Loucy (cell line): ENCODE measurements at regions not wholly inside any gene's neighbourhood (a gene's known extent, or its start where the extent isn't known, plus 50 kb on each side); places are given as distances from the start of the nearest gene placed in this dataset.

Experiments
- EZH2phosphoT487 ChIP-seq: fragments of 200-600 bp; IDR thresholded peaks from 2 replicates; pipeline ENCODE4 v1.6.1; 2018; ENCODE audit warnings: antibody characterized with exemption, mild to moderate bottlenecking, moderate library complexity, borderline replicate concordance
- TF ChIP-seq, protein P1 (sequence below): fragments of 200-600 bp; sonication (generic); conservative IDR thresholded peaks from 2 replicates; pipeline ENCODE4 v1.5.1; 2014; ENCODE audit warnings: mild to moderate bottlenecking, antibody characterized with exemption, low read length

DNA sequence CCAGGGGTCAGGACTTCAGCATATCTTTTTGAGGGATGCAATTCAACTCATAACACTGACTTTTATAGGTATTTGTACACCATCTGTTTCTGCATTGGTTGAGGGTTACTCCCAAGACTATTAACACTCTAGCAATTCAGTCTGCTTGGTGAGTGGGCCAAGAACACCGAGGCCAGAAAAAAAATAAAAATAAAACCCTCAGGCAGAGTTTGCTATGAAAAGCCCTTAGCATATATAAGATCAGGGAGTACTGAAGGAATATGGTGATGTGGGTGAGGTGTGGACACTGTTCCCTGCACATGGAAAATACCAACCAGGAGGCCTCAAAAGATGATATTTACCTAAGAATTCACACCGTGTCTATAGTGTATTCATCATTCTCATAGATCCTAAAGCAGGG lies 383.2 kb upstream of the UBE2E3 start:
- TF ChIP-seq, protein P1, sequence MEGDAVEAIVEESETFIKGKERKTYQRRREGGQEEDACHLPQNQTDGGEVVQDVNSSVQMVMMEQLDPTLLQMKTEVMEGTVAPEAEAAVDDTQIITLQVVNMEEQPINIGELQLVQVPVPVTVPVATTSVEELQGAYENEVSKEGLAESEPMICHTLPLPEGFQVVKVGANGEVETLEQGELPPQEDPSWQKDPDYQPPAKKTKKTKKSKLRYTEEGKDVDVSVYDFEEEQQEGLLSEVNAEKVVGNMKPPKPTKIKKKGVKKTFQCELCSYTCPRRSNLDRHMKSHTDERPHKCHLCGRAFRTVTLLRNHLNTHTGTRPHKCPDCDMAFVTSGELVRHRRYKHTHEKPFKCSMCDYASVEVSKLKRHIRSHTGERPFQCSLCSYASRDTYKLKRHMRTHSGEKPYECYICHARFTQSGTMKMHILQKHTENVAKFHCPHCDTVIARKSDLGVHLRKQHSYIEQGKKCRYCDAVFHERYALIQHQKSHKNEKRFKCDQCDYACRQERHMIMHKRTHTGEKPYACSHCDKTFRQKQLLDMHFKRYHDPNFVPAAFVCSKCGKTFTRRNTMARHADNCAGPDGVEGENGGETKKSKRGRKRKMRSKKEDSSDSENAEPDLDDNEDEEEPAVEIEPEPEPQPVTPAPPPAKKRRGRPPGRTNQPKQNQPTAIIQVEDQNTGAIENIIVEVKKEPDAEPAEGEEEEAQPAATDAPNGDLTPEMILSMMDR, result no peak
- no peak for TF ChIP-seq EZH2phosphoT487
